GM12874 (cell line): ENCODE measurements at regions not wholly inside any gene's neighbourhood (a gene's known extent, or its start where the extent isn't known, plus 50 kb on each side); places are given as distances from the start of the nearest gene placed in this dataset.

ENCODE experiments used
- TF ChIP-seq, protein P1 (sequence below): IDR thresholded peaks from 2 replicates; pipeline ENCODE4 v1.5.1; 2011; ENCODE audit warnings: low read depth, mild to moderate bottlenecking, control low read depth, low read length, moderate library complexity; ENCODE audit not compliant: insufficient read depth

- TF ChIP-seq, protein P1, sequence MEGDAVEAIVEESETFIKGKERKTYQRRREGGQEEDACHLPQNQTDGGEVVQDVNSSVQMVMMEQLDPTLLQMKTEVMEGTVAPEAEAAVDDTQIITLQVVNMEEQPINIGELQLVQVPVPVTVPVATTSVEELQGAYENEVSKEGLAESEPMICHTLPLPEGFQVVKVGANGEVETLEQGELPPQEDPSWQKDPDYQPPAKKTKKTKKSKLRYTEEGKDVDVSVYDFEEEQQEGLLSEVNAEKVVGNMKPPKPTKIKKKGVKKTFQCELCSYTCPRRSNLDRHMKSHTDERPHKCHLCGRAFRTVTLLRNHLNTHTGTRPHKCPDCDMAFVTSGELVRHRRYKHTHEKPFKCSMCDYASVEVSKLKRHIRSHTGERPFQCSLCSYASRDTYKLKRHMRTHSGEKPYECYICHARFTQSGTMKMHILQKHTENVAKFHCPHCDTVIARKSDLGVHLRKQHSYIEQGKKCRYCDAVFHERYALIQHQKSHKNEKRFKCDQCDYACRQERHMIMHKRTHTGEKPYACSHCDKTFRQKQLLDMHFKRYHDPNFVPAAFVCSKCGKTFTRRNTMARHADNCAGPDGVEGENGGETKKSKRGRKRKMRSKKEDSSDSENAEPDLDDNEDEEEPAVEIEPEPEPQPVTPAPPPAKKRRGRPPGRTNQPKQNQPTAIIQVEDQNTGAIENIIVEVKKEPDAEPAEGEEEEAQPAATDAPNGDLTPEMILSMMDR: no peak
Measured at GRCh38 chr3:168443965-168444364, 348.2 kb upstream of the GOLIM4 start.

DNA sequence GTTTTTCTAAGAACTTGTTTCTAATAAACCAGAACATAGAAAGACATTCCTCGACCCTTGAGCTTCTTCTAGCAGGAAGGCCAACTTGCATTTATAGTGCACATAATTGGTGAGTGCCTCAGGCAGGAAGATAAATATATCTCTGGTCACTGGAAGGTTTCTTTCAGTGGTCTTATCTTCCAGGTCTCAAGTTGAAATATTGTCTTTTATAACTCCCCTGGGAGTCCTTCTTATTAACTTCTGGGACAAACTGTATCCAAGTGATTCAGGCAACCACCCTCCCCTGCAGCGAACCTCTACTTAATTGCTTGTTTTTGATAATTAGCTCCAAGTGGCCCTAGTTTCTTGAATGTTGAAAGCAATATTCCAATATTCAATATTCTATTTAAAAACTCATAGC, 346.8 kb upstream of the GOLIM4 start:
- TF ChIP-seq, protein P1: no peak

DNA sequence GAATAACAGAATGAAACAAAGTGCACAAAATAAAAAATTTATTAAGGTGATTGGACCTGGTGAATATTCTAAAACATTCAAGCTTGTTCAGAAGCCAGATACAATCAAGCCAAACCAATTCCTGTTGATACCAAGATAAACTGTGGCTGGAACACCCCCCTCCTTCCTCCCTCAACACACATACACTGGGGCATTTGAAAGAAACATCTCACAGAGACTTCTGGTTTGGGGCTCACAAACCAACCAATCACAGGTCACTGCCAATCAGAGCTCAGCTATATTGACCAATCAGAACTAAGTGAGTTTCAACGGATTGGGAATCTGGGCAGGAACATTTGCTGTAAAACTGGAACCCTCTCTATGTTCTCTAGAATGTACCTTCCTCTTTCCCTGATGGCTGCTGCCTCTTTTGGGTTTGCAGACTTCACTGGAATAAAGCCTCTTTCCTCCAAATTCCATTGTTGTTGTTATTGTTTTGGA, 340.6 kb upstream of the GOLIM4 start:
- TF ChIP-seq, protein P1: no peak

DNA sequence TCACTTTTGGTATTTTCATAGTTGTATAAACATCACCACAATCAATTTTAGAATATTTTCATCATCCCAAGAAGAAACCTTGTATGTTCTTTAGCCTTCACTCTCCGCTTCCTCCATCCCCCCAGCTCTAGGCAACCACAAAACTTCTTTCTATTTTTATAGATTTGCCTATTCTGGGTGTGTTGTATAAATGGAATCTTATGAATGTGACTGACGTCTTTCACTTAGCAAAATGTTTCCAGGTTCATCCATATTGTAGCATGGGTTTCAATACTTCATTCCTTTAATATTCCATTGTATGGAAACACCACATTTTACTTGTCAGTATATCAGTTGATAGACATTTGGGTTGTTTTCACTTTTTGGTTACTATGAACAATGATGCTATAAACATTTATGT, 335.8 kb upstream of the GOLIM4 start:
- TF ChIP-seq, protein P1: no peak

DNA sequence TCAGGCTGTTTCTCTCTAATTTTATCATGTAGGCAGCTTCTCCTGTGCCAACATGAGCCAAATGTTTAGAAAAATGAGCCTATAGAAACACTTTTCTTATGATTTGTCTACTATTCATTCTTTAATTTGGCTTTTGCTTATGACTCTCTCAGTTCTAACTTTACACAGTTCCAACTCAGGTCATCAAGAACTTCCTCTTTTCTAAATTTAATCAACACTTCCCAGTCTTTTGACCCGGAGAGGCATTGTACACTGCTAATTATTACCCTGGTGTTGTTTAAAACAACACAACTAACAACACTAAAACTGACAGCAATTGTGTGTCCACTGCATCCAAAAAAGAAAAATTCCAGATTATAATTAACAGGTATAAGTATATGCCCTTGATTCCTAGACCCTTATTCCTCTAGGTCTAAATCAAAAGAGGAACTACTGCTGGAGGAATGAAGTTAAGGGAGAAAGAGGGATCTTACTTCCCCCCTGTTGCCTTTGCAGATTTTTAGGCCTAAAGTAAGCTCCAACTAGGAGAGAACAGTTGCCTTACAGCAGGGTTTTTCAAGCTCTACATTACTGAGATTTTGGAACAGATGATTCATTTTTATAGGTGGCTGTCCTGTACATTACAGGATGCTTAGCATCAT, 332.2 kb upstream of the GOLIM4 start:
- TF ChIP-seq, protein P1: no peak

DNA sequence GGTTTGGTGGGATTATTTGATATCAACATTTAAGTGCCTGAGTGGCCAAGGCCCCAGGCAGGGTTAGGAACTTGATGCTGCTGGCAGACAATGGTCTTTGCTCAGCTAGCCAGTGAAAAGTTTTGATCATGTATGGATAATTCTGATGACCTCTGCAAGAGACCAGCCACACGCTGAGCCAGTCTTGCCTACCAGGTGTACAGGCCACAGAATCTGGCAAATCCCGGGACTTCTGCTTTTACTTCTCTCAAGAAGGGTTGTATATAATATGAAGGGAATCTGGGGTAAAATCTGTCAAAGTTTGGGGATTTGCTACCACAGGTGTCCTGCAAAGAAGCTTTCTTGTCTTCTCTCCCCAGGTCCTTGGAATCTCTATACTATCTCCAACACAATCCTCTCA, 331.4 kb upstream of the GOLIM4 start:
- TF ChIP-seq, protein P1: no peak

DNA sequence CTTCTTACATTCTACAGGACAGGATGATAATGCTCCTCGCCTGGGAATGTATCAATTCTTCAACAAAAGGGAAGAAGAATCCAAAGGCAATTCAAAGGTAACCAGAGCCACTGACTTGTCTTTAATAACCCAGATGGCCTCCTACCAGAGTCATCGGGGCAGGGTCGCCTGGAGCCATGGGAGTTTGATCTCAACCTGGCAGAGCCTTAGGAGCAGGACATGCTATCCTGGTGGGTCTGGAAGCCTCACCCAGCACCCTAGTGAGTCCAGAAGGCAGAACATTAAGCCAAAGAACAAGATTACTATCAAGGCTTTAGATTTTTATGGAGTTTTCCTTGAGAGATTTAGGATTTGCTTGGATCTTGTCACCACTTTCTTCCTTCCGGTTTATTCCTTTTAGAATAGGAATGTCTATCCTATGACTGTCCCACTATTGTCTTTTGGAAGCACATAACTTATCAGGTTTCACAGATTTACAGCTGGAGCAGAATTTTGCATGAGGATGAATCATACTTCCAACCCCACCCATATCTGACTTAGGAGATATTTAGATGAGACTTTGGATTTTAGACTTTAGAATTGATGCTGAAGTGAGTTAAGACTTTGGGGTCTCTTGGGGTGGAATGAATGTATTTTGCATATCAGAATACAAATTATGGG, 330.3 kb upstream of the GOLIM4 start:
- TF ChIP-seq, protein P1: no peak
